Ecto neural progenitor cell (in vitro differentiated cells): ENCODE measurements at regions not wholly inside any gene's neighbourhood (a gene's known extent, or its start where the extent isn't known, plus 50 kb on each side); places are given as distances from the start of the nearest gene placed in this dataset.

Source experiments
- DNase-seq: peaks from one replicate; pipeline ENCODE4 v3.0.0-alpha.2; 2018; ENCODE audit warnings: low spot score

GRCh38 chr11:128085276-128085675, 502.1 kb downstream of the ETS1 start:
- no peak for DNase-seq

- no peak for DNase-seq
Observed at GRCh38 chr11:128082574-128082973, 504.8 kb downstream of the ETS1 start.

GRCh38 chr11:128069665-128070064, 517.7 kb downstream of the ETS1 start:
- no peak for DNase-seq

- no peak for DNase-seq
Observed at GRCh38 chr11:128067780-128068179, 519.6 kb downstream of the ETS1 start.

GRCh38 chr11:128066399-128066798, 521.0 kb downstream of the ETS1 start:
- DNase-seq: no peak

GRCh38 chr11:128061281-128061871, 526.0 kb downstream of the ETS1 start:
- no peak for DNase-seq

- no peak for DNase-seq
Observed at GRCh38 chr11:128058580-128059208, 528.7 kb downstream of the ETS1 start.

- DNase-seq: no peak
Observed at GRCh38 chr11:128057786-128058395, 529.5 kb downstream of the ETS1 start.

- DNase-seq: no peak
Observed at GRCh38 chr11:128055576-128056217, 531.7 kb downstream of the ETS1 start.

- DNase-seq: no peak
Observed at GRCh38 chr11:128053981-128054931, 533.1 kb downstream of the ETS1 start.

GRCh38 chr11:128052912-128053641, 534.3 kb downstream of the ETS1 start:
- no peak for DNase-seq

GRCh38 chr11:128048121-128048520, 539.2 kb downstream of the ETS1 start:
- no peak for DNase-seq

GRCh38 chr11:128047026-128047425, 540.3 kb downstream of the ETS1 start:
- no peak for DNase-seq

GRCh38 chr11:128046213-128046612, 541.1 kb downstream of the ETS1 start:
- no peak for DNase-seq

- DNase-seq: no peak
Observed at GRCh38 chr11:128045094-128045725, 542.1 kb downstream of the ETS1 start.

GRCh38 chr11:128042290-128042751, 545.0 kb downstream of the ETS1 start:
- DNase-seq: no peak

- no peak for DNase-seq
Observed at GRCh38 chr11:128040603-128041002, 546.8 kb downstream of the ETS1 start.

GRCh38 chr11:128039140-128040021, 548.0 kb downstream of the ETS1 start:
- DNase-seq: no peak

GRCh38 chr11:128036556-128037093, 550.7 kb downstream of the ETS1 start:
- DNase-seq: no peak
